H7 (cell line): ENCODE measurements at regions not wholly inside any gene's neighbourhood (a gene's known extent, or its start where the extent isn't known, plus 50 kb on each side); places are given as distances from the start of the nearest gene placed in this dataset.
A peak's percentile ranks its signal among the peaks of the same experiment; 100 is the strongest.

Experiments
- DNase-seq: peaks from one replicate; pipeline ENCODE4 v3.0.0; 2012
- H3K27me3 ChIP-seq: 2 replicates; pipeline ENCODE4 v1.6.0; 2011; ENCODE audit warnings: mild to moderate bottlenecking, low read length; ENCODE audit not compliant: control insufficient read depth, insufficient read depth
- H3K36me3 ChIP-seq: replicated peaks from 2 replicates; pipeline ENCODE4 v1.5.1; 2011; ENCODE audit warnings: low read length; ENCODE audit not compliant: control insufficient read depth, insufficient read depth
- H3K4me3 ChIP-seq: 2 replicates; pipeline ENCODE4 v1.5.1; 2011; ENCODE audit warnings: low read depth, mild to moderate bottlenecking, control low read depth, low read length, moderate library complexity; ENCODE audit not compliant: insufficient read depth

DNA sequence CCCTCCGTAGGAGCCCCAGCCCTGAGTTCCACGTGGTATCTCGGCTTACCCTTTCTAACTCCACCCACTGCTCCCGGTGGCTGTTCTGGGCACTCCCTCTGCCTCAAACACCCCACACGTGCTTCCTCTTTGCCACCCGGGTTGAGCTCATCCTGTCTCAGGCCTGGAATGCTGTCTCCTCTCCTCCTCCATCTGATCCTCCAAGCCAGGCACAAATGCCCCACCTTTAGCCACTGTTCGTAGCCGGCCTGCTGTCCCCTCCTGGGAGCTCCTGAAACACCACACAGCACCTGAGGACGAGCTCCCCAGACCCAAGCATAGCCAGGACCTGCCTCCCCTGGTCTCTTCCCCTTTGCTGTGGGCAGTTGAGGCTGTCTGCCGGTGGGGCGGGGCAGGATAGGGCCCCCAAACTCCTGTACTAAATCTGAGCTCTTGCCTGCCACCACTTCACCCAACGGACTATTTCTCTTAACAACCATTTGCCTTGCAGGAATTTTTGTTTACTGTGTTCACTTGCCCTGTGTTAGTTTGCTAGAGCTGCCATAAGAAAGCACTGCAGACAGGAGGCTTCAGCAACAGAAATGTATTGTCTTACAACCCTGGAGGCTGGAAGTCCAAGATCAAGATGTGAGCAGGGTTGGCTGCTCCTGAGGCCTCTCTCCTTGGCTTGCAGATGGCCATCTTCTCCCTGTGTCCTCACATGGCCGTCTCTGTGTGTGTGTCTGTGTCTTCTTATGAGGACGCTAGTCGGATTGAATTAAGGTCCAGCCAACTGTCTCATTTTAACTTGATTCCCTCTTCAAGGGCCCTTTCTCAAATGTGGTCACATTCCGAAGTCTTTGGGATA, 58.3 kb upstream of the SHH start:
- Histone ChIP-seq H3K36me3 (no peaks in the 10 kb centered on the region), H3K4me3 (no peak overlapping the region), H3K27me3 (no peaks in the 10 kb centered on the region)
- peak; percentile 33 for DNase-seq

DNA sequence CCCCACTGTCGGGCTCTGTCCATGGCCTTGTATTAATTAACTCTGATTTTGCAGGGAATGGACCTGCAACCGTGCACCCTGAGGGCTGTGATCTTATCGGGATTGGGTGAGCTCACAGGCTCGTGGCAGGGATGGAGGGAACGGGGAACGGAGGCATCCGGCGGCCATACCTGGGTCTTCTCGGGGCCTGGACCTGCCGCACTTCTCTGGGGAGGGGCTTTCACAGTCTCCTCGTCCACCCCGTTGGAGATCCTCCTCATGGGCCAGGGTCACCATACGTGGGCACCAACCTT, 57.5 kb upstream of the SHH start:
- Histone ChIP-seq H3K36me3 (no peaks in the 10 kb centered on the region), H3K27me3 (no peaks in the 10 kb centered on the region), H3K4me3 (no peak overlapping the region)
- DNase-seq: no peak

GRCh38 chr7:155868955-155869783, 56.9 kb upstream of the SHH start:
- no peak for DNase-seq
- H3K27me3 ChIP-seq: no peaks in the 10 kb centered on the region
- H3K4me3 ChIP-seq: no peak overlapping the region
- H3K36me3 ChIP-seq: no peaks in the 10 kb centered on the region

- Histone ChIP-seq H3K36me3 (no peaks in the 10 kb centered on the region), H3K4me3 (no peak overlapping the region), H3K27me3 (no peaks in the 10 kb centered on the region)
- no peak for DNase-seq
These were observed 55.6 kb upstream of the SHH start for GRCh38 chr7:155867734-155868400.

GRCh38 chr7:155867280-155867679, 55.0 kb upstream of the SHH start:
- no peak for DNase-seq

DNA sequence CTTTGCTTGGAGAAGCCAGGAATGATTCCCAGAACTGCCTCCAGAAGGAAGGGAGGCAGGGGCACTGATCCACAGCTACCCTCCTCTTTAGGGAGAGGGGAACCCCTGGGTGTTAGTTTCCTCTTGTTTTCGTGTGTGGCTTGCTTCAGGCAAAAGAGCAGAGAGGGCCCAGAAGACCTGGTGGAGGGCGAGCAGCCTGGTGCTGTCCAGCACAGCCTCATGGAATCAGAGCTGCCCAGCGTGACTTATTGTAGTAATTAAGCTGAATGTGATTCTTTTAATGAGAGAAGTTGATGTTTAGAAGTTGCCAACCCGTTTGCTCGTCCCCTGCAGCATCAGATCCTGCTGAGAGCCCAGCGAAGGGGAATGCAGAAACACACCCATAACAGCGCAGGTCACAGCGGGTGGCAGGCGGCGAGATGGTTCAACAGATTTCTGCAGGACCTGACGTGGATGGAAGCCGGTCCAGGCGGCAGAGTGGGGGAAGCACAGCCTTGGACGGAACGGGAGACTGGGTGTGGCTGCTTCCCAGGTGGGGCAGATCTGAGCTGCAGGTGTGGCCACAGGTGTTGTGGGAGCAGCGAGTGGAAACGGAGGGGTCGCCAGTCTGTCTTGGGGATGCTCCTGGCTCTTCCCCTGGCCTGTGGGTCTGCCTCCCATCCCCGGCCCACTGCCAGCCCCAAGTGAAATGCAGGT, 53.7 kb upstream of the SHH start:
- Histone ChIP-seq H3K36me3 (no peaks in the 10 kb centered on the region), H3K27me3 (no peaks in the 10 kb centered on the region), H3K4me3 (no peak overlapping the region)
- no peak for DNase-seq

More at GRCh38 chr7:155867280-155867679, 55.0 kb upstream of the SHH start:
- no peak overlapping the region for H3K4me3 ChIP-seq
- H3K27me3 ChIP-seq: no peaks in the 10 kb centered on the region
- no peaks in the 10 kb centered on the region for H3K36me3 ChIP-seq

DNA sequence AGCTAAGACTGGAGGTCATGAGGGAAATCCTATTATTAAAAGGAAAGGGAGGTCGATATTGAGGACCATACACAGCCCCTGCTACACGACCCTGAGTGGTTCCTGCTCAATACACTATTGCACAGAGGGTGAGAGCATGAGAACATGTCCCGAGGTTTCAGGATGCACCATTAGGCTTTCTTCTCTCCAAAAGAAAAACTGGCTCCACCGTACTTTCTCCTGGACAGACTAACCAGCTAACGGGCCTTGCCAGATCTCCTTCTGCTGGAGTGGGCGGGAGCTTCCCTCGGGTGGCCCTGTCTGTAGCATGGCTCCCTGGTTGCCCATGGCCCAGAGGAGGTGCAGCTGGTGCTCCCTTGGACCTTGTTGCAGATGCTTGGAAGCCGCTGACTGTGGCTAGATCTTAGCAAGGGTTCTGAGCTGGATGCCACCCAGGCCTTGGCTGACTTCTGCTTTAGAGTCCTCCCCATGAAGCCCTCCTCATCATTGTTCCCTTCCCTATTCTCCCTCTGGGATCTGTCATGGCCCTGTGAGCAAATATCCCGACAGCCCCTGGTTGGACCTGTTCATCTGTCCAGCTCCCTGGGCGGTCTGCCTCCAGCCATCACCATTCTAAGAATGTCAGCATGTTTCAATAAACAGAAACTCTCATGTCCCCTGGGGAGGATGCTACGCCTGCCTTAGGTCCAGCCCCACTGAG, 52.9 kb upstream of the SHH start:
- Histone ChIP-seq H3K36me3 (no peaks in the 10 kb centered on the region), H3K27me3 (no peaks in the 10 kb centered on the region), H3K4me3 (no peak overlapping the region)
- no peak for DNase-seq

- Histone ChIP-seq H3K36me3 (no peaks in the 10 kb centered on the region), H3K4me3 (no peak overlapping the region), H3K27me3 (no peaks in the 10 kb centered on the region)
- DNase-seq: no peak
These were observed 52.2 kb upstream of the SHH start for GRCh38 chr7:155864271-155864985.

DNA sequence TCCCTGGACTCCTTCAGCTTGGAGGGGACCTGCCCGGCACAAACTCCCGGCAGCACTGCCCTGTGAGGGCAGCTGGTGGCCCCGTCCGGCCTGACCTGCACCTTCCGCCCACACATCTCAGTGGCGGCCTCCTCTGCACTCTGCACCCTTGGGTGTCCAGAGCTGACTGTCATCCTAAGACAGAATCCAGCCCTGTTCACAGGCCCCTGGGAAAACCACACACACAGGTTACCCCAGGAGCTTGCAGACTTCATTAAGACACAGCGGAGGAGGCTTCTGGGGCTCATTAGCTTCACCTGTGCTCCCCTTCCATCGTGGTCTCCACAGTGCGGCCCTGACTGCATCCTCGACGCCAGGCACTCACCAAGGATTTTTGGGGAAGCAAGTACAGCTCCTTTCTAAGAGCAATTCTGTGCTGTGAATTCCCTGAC, 51.5 kb upstream of the SHH start:
- no peak for DNase-seq
- no peaks in the 10 kb centered on the region for H3K27me3 ChIP-seq

GRCh38 chr7:155862123-155862892, 50.0 kb upstream of the SHH start:
- Histone ChIP-seq H3K4me3 (no peak overlapping the region), H3K27me3 (no peaks in the 10 kb centered on the region), H3K36me3 (no peaks in the 10 kb centered on the region)
- peak; percentile 57 for DNase-seq

More for the DNA sequence above, 51.5 kb upstream of the SHH start:
- Histone ChIP-seq H3K36me3 (no peaks in the 10 kb centered on the region), H3K4me3 (no peak overlapping the region)
